IMR-90 (cell line): ENCODE measurements at regions not wholly inside any gene's neighbourhood (a gene's known extent, or its start where the extent isn't known, plus 50 kb on each side); places are given as distances from the start of the nearest gene placed in this dataset.

Experiments used
- ATAC-seq: fragments of 200-7000 bp; cut with Tn5 transposase; 2 replicates; pipeline ENCODE4 v1.9.1; 2020; ENCODE audit warnings: low read depth, mild to moderate bottlenecking, moderate library complexity
- BruUV-seq: library from RNA; stranded (reverse); fragments of 400-500 nt; replicated peaks from 2 replicates; lab custom pipeline; 2021; lab: Mats Ljungman, UMichigan
- CTCF ChIA-PET: fragments of 300-600 bp; formaldehyde crosslinking; extraction: SDS; loops from one replicate; lab custom pipeline; 2021; ENCODE audit warnings: antibody characterized with exemption; lab: Yijun Ruan, JAX
- POLR2A ChIA-PET: fragments of 300-600 bp; sonication (Branson Sonifier 250); formaldehyde crosslinking; loops from one replicate; lab custom pipeline; 2022; ENCODE audit warnings: antibody characterized with exemption; ENCODE audit not compliant: unreplicated experiment; lab: Charles Lee
- DNase-seq: peaks from one replicate; pipeline ENCODE4 v3.0.0; 2013
- H2AFZ ChIP-seq: replicated peaks from 2 replicates; pipeline ENCODE3; 2013; ENCODE audit warnings: low read length, mild to moderate bottlenecking; ENCODE audit not compliant: poor library complexity
- H2AK5ac ChIP-seq: 2 replicates; pipeline ENCODE4 v1.6.1; 2013; ENCODE audit warnings: low read depth, low read length, inconsistent platforms
- H2AK9ac ChIP-seq: replicated peaks from 2 replicates; pipeline ENCODE3; 2013; ENCODE audit warnings: mild to moderate bottlenecking, low read depth, low read length, moderate library complexity; ENCODE audit not compliant: poor library complexity
- H2BK120ac ChIP-seq: 2 replicates; pipeline ENCODE4 v1.6.1; 2013; ENCODE audit warnings: low read depth, low read length, inconsistent platforms
- H2BK15ac ChIP-seq: 3 replicates; pipeline ENCODE4 v1.6.1; 2013; ENCODE audit warnings: low read depth, low read length, inconsistent platforms
- H2BK20ac ChIP-seq: 2 replicates; pipeline ENCODE4 v1.6.1; 2013; ENCODE audit warnings: low read depth, mild to moderate bottlenecking, inconsistent platforms, low read length, moderate library complexity
- H2BK5ac ChIP-seq: 2 replicates; pipeline ENCODE4 v1.6.1; 2013; ENCODE audit warnings: mild to moderate bottlenecking, low read depth, low read length, inconsistent platforms; ENCODE audit not compliant: poor library complexity, severe bottlenecking
- H3K14ac ChIP-seq: replicated peaks from 2 replicates; pipeline ENCODE4 v1.6.1; 2013; ENCODE audit warnings: low read depth, low read length, inconsistent platforms
- H3K18ac ChIP-seq: 2 replicates; pipeline ENCODE4 v1.6.1; 2013; ENCODE audit warnings: low read depth, low read length, control low read depth
- H3K23ac ChIP-seq: 2 replicates; pipeline ENCODE4 v1.6.1; 2013; ENCODE audit warnings: low read depth, low read length, inconsistent platforms
- H3K27ac ChIP-seq: 2 replicates; pipeline ENCODE4 v1.5.1; 2013; ENCODE audit warnings: mild to moderate bottlenecking, control low read depth, low read length; ENCODE audit not compliant: insufficient read depth
- H3K27me3 ChIP-seq: 2 replicates; pipeline ENCODE4 v1.6.1; 2013; ENCODE audit warnings: low read length; ENCODE audit not compliant: control insufficient read depth, insufficient read depth
- H3K36me3 ChIP-seq: 2 replicates; pipeline ENCODE4 v1.6.1; 2013; ENCODE audit warnings: low read length, mixed read lengths; ENCODE audit not compliant: control insufficient read depth, insufficient read depth
- H3K4ac ChIP-seq: 2 replicates; pipeline ENCODE4 v1.6.1; 2013; ENCODE audit warnings: low read depth, low read length, inconsistent platforms
- H3K4me1 ChIP-seq: 2 replicates; pipeline ENCODE4 v1.6.1; 2013; ENCODE audit warnings: low read length, mixed read lengths; ENCODE audit not compliant: control insufficient read depth, insufficient read depth
- H3K4me2 ChIP-seq: 2 replicates; pipeline ENCODE4 v1.6.1; 2013; ENCODE audit warnings: low read depth, mild to moderate bottlenecking, control low read depth, low read length, moderate library complexity
- H3K4me3 ChIP-seq: 2 replicates; pipeline ENCODE4 v1.5.1; 2013; ENCODE audit warnings: low read depth, mild to moderate bottlenecking, control low read depth, low read length, moderate library complexity; ENCODE audit not compliant: insufficient read depth
- H3K56ac ChIP-seq: 2 replicates; pipeline ENCODE4 v1.6.1; 2013; ENCODE audit warnings: low read length, inconsistent platforms; ENCODE audit not compliant: insufficient read depth; ENCODE audit errors: extremely low read depth
- H3K79me1 ChIP-seq, 2 experiments: 2 replicates each; pipeline ENCODE4 v1.6.1; 2013; ENCODE audit warnings: low read length in 2 of 2, inconsistent platforms in 1 of 2, low read depth in 1 of 2
- H3K9ac ChIP-seq: 2 replicates; pipeline ENCODE4 v1.6.1; 2013; ENCODE audit warnings: low read depth, low read length, control low read depth
- H3K9me1 ChIP-seq: 2 replicates; pipeline ENCODE4 v1.6.1; 2013; ENCODE audit warnings: low read length, inconsistent platforms; ENCODE audit not compliant: insufficient read depth
- H3K9me3 ChIP-seq: 2 replicates; pipeline ENCODE4 v1.6.1; 2013; ENCODE audit warnings: low read length; ENCODE audit not compliant: control insufficient read depth, insufficient read depth
- H4K20me1 ChIP-seq: 2 replicates; pipeline ENCODE4 v1.6.1; 2013; ENCODE audit warnings: low read length, inconsistent platforms; ENCODE audit not compliant: insufficient read depth
- H4K5ac ChIP-seq: 2 replicates; pipeline ENCODE4 v1.6.1; 2013; ENCODE audit warnings: mild to moderate bottlenecking, low read depth, low read length, control low read depth
- H4K8ac ChIP-seq, 2 experiments: 2 replicates each; pipeline ENCODE4 v1.6.1; 2013; ENCODE audit warnings: low read depth in 2 of 2, low read length in 2 of 2, control low read depth in 1 of 2, inconsistent platforms in 1 of 2
- H4K91ac ChIP-seq: 2 replicates; pipeline ENCODE4 v1.6.1; 2013; ENCODE audit warnings: low read depth, low read length, inconsistent platforms; ENCODE audit not compliant: insufficient read depth
- CEBPB ChIP-seq: IDR thresholded peaks from 2 replicates; pipeline ENCODE4 v1.6.1; 2012; ENCODE audit warnings: low read depth, low read length, improper control_type of control experiment
- CHD1 ChIP-seq: IDR thresholded peaks from 2 replicates; pipeline ENCODE4 v1.6.1; 2012; ENCODE audit warnings: low read depth, low read length, improper control_type of control experiment
- MAFK ChIP-seq: IDR thresholded peaks from 2 replicates; pipeline ENCODE4 v1.6.1; 2012; ENCODE audit warnings: low read depth, low read length, improper control_type of control experiment
- MXI1 ChIP-seq: IDR thresholded peaks from 2 replicates; pipeline ENCODE4 v1.6.1; 2012; ENCODE audit warnings: low read depth, mild to moderate bottlenecking, low read length, moderate library complexity, borderline replicate concordance
- RAD21 ChIP-seq: IDR thresholded peaks from 2 replicates; pipeline ENCODE4 v1.6.1; 2012; ENCODE audit warnings: low read length, improper control_type of control experiment
- RFX5 ChIP-seq: IDR thresholded peaks from 2 replicates; pipeline ENCODE4 v1.8.0; 2012; ENCODE audit warnings: low read depth, mild to moderate bottlenecking, low read length, moderate library complexity
- WGBS, 2 experiments: methylation state at CpG; one replicate each; pipeline versions ENCODE4 v1.1.5 to v1.1.7; 2013; ENCODE audit warnings: missing lambda C conversion rate in 2 of 2; ENCODE audit not compliant: insufficient read length in 1 of 2; ENCODE audit errors: extremely low coverage in 2 of 2; 5-methylcytosine and 5-hydroxymethylcytosine counted together
- dilution Hi-C: fragments of 300-500 bp; cut with HindIII; formaldehyde crosslinking; loops from one replicate; pipeline ENCODE4 v1.14.3; 2018; ENCODE audit warnings: low sequenced_read_pairs; ENCODE audit not compliant: unreplicated experiment
- in situ Hi-C: fragments of 300-500 bp; cut with MboI; formaldehyde crosslinking; loops from 3 replicates; pipeline ENCODE4 v1.14.3; 2019; ENCODE audit warnings: low sequenced_read_pairs, inconsistent platforms, mixed read lengths
- intact Hi-C: fragments of 100-400 bp; cut with micrococcal nuclease; formaldehyde crosslinking; loops from 2 replicates; pipeline ENCODE4 v1.10.0; 2022

DNA sequence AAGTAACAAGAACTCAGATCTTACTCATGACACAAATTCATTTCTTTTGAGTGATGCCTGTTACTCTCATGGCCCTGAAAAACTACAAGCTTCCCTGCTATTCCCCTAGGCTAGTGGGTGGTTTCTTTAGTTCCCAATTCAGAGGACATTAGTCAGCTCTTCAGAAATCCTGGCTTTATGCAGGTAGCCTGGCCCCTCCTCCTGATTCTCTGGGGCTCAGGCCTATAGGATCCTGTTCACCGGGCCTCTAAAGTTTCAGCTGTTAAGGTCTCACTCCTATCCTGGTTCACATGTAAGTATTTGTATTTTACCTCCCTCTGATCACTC, 87.3 kb upstream of the IRX5 start:
- no peak overlapping the region for H2AFZ ChIP-seq
- no peak overlapping the region for H3K4me3 ChIP-seq
- no CpG with 5 or more reads among the region's 1 CpG for WGBS, 2 experiments
- H4K20me1 ChIP-seq: no peaks in the 10 kb centered on the region
- H4K5ac ChIP-seq: no peak overlapping the region
- intact Hi-C loops (no loop called here), in situ Hi-C loops (no loop called here), dilution Hi-C loops (no loop called here)
- H3K36me3 ChIP-seq: no peaks in the 10 kb centered on the region
- H3K18ac ChIP-seq: no peak overlapping the region
- no peak overlapping the region for H2AK5ac ChIP-seq
- H3K79me1 ChIP-seq: no peaks in the 10 kb centered on the region
- no peak overlapping the region for H3K14ac ChIP-seq
- H4K91ac ChIP-seq: no peak overlapping the region
- CTCF ChIA-PET: no interaction called here
- no peak for TF ChIP-seq MXI1
- no peak for TF ChIP-seq MAFK
- no peak for TF ChIP-seq RFX5
- no peak for TF ChIP-seq RAD21
- no peak for TF ChIP-seq CHD1
- TF ChIP-seq CEBPB: no peak
- H3K23ac ChIP-seq: no peak overlapping the region
- H2AK9ac ChIP-seq: no peak overlapping the region
- no peak overlapping the region for H3K4me2 ChIP-seq
- H2BK5ac ChIP-seq: no peak overlapping the region
- H3K4ac ChIP-seq: no peak overlapping the region
- ATAC-seq (no peak), DNase-seq (no peak)
- POLR2A ChIA-PET: no interaction called here
- no peak overlapping the region for H2BK120ac ChIP-seq
- no peaks in the 10 kb centered on the region for H3K4me1 ChIP-seq
- no peak overlapping the region for H3K27ac ChIP-seq
- no peak overlapping the region for H2BK20ac ChIP-seq
- peaks cover 2% of the 10 kb centered on the region; the same call in 1 of the 2 replicates for H3K9me3 ChIP-seq
- H3K9me1 ChIP-seq: no peaks in the 10 kb centered on the region
- no TSS peak for BruUV-seq
- H3K56ac ChIP-seq: no peak overlapping the region
- H3K9ac ChIP-seq: no peak overlapping the region
- H2BK15ac ChIP-seq: no peak overlapping the region
- H4K8ac ChIP-seq: no peak overlapping the region
- no peaks in the 10 kb centered on the region for H3K27me3 ChIP-seq
